Endothelial cell of umbilical vein (primary cell): ENCODE measurements at regions not wholly inside any gene's neighbourhood (a gene's known extent, or its start where the extent isn't known, plus 50 kb on each side); places are given as distances from the start of the nearest gene placed in this dataset.
A peak's percentile ranks its signal among the peaks of the same experiment; 100 is the strongest.

Source experiments
- BruUV-seq: library from RNA; stranded (reverse); fragments of 400-500 nt; replicated peaks from 2 replicates; lab custom pipeline; 2021; lab: Mats Ljungman, UMichigan
- CTCF ChIA-PET: fragments of 300-600, 350-600 bp; sonication (Branson Sonifier 250); formaldehyde crosslinking; loops from one replicate; lab custom pipeline; 2021; ENCODE audit warnings: antibody characterized with exemption, inconsistent platforms; lab: Charles Lee
- POLR2A ChIA-PET: fragments of 300-600, 350-600 bp; sonication (Branson Sonifier 250); formaldehyde crosslinking; loops from one replicate; lab custom pipeline; 2021; ENCODE audit warnings: antibody characterized with exemption, inconsistent platforms; lab: Charles Lee
- DNase-seq: peaks from one replicate; pipeline ENCODE4 v3.0.0-alpha.2; 2011; ENCODE audit warnings: low read depth, low spot score
- FAIRE-seq: peaks from 2 replicates; lab custom pipeline; 2011; peaks lifted over from hg19 to GRCh38; lab: Jason Lieb, UNC
- H2AFZ ChIP-seq: 2 replicates; pipeline ENCODE4 v1.6.0; 2012; ENCODE audit warnings: low read depth, low read length, control low read depth, inconsistent platforms
- H3K27ac ChIP-seq: 2 replicates; pipeline ENCODE4 v1.5.1; 2011; ENCODE audit warnings: low read depth, mild to moderate bottlenecking, control low read depth, low read length, moderate library complexity; ENCODE audit not compliant: insufficient read depth
- H3K27me3 ChIP-seq, 2 experiments: 2 replicates each; pipeline versions ENCODE4 v1.6.0 to v1.6.1; 2011; ENCODE audit warnings: low read length in 2 of 2, mixed read lengths in 1 of 2; ENCODE audit not compliant: control insufficient read depth in 2 of 2, insufficient read depth in 2 of 2
- H3K36me3 ChIP-seq, 2 experiments: 2 replicates in 1 of 2; 3 replicates in 1 of 2; pipeline ENCODE4 v1.5.1; 2011; ENCODE audit warnings: low read length in 2 of 2, mild to moderate bottlenecking in 1 of 2, moderate library complexity in 1 of 2; ENCODE audit not compliant: control insufficient read depth in 2 of 2, insufficient read depth in 2 of 2; ENCODE audit errors: extremely low read depth in 1 of 2
- H3K4me1 ChIP-seq: 3 replicates; pipeline ENCODE4 v1.5.1; 2011; ENCODE audit warnings: mild to moderate bottlenecking, low read length; ENCODE audit not compliant: control insufficient read depth, insufficient read depth; ENCODE audit errors: extremely low read depth
- H3K4me2 ChIP-seq: 2 replicates; pipeline ENCODE4 v1.6.1; 2011; ENCODE audit warnings: low read length, control low read depth, mixed read lengths; ENCODE audit not compliant: insufficient read depth
- H3K4me3 ChIP-seq, 3 experiments: fragments of 200-600 bp in 1 of 3; sonication (generic), shearing (Covaris generic) in 1 of 3; replicated peaks in 1 of 3; 2 replicates each; pipeline ENCODE4 v1.5.1; 2011 to 2016; ENCODE audit warnings: control low read depth in 3 of 3, low read length in 3 of 3, mild to moderate bottlenecking in 2 of 3, inconsistent platforms in 1 of 3, low read depth in 1 of 3, moderate library complexity in 1 of 3; ENCODE audit not compliant: insufficient read depth in 1 of 3
- H3K79me2 ChIP-seq: 2 replicates; pipeline ENCODE4 v1.6.0; 2012; ENCODE audit warnings: low read length, inconsistent platforms; ENCODE audit not compliant: control insufficient read depth, insufficient read depth
- H3K9ac ChIP-seq: replicated peaks from 2 replicates; pipeline ENCODE3; 2011; ENCODE audit warnings: low read length, control low read depth; ENCODE audit not compliant: insufficient read depth; ENCODE audit errors: extremely low read depth
- H3K9me1 ChIP-seq: replicated peaks from 3 replicates; pipeline ENCODE4 v1.6.0; 2011; ENCODE audit warnings: mild to moderate bottlenecking, low read length; ENCODE audit not compliant: control insufficient read depth, insufficient read depth; ENCODE audit errors: extremely low read depth
- H3K9me3 ChIP-seq: replicated peaks from 2 replicates; pipeline ENCODE4 v1.5.1; 2012; ENCODE audit warnings: low read length, inconsistent platforms; ENCODE audit not compliant: control insufficient read depth, insufficient read depth
- H4K20me1 ChIP-seq: replicated peaks from 2 replicates; pipeline ENCODE3; 2011; ENCODE audit warnings: mild to moderate bottlenecking, low read length; ENCODE audit not compliant: control insufficient read depth, insufficient read depth; ENCODE audit errors: extremely low read depth
- GATA2 ChIP-seq: IDR thresholded peaks from 2 replicates; pipeline ENCODE4 v1.7.0; 2011; ENCODE audit warnings: low read depth, mild to moderate bottlenecking, moderate library complexity, mixed read lengths, low read length; ENCODE audit not compliant: insufficient read length, insufficient read depth
- MYC ChIP-seq: IDR thresholded peaks from one replicate; pipeline ENCODE4 v1.6.1; 2011; ENCODE audit warnings: mild to moderate bottlenecking, low read depth, low read length
- POLR2AphosphoS5 ChIP-seq: IDR thresholded peaks from 2 replicates; pipeline ENCODE4 v1.6.1; 2012; ENCODE audit warnings: low read depth, mild to moderate bottlenecking, control low read depth, low read length, moderate library complexity; ENCODE audit not compliant: insufficient read depth
- dilution Hi-C: fragments of 300-500 bp; cut with MboI; formaldehyde crosslinking; loops from one replicate; pipeline ENCODE4 v1.15.0; 2019; ENCODE audit warnings: low sequenced_read_pairs; ENCODE audit not compliant: extremely low pct_ligation_motif_present
- intact Hi-C: fragments of 100-400 bp; cut with micrococcal nuclease; formaldehyde crosslinking; loops from one replicate; pipeline ENCODE4 v1.10.0; 2022
- TF ChIP-seq, protein P1 (sequence below), 2 donors: IDR thresholded peaks; 1 replicate in 1 of 2; 2 replicates in 1 of 2; pipeline ENCODE4 v1.5.1; 2011; ENCODE audit warnings: low read length in 2 of 2, mild to moderate bottlenecking in 2 of 2, moderate library complexity in 2 of 2, control low read depth in 1 of 2, inconsistent platforms in 1 of 2, low read depth in 1 of 2; ENCODE audit not compliant: insufficient read depth in 1 of 2; ENCODE audit errors: extremely low read depth in 1 of 2
- TF ChIP-seq, protein P2 (sequence below): IDR thresholded peaks from 2 replicates; pipeline ENCODE4 v1.6.1; 2011; ENCODE audit not compliant: insufficient read depth, insufficient read length

DNA sequence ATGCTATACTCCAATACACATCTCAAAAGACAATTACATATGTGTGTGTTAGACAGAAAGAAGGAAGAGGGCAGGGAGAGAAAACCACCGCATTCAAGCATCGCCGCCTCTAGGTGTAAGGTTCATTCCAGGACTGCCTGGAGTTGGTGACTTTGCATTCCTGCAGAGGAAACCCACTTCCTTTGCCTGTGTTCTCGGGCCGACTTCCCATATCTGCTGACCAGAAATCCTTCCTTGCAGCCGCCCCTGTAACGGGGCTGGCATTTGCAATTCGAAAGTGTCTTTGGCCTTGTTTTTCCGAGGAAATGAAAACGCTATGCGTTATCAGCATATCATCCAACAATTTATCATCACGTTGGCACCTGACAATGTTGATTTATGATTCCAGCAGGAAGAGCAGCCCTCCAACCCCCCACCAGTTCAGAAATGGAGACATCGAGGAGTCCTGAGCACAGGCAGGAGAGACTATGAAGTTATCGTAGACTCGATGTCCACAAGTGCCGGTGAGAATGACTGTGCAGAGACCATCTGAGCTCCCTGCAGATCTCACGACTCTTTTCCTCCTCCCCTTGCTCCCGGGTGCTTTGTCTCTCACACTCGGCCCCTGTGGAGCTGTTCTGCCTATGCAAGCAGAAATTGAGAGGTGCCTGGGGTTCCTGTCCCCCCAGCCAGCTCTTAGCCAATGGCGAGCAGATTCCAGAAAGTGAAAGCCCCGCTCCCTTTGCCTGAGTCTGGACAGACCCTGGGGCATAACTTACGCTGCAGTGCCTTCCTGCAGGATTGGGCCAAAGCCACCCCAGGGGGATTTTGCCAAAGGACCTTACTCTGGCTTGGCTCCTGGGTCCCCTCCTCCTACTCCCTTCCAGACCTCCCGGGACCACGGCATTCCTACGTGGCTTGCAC lies 68.9 kb upstream of the FOXK1 start:
- Histone ChIP-seq H3K27ac (no peak overlapping the region), H2AFZ (peak overlapping the region; percentile 56), H3K9me1 (no peaks in the 10 kb centered on the region), H3K27me3 (no peaks in the 10 kb centered on the region), H3K4me2 (peak overlapping the region; percentile 78), H3K36me3 (no peaks in the 10 kb centered on the region), H3K79me2 (no peaks in the 10 kb centered on the region), H3K9me3 (no peaks in the 10 kb centered on the region), H3K9ac (peak overlapping the region; percentile 10), H3K4me1 (peaks cover 12% of the 10 kb centered on the region), H3K4me3 (peak overlapping the region in 2 of 3 experiments; percentile 20 to 33), H4K20me1 (no peaks in the 10 kb centered on the region)
- intact Hi-C loops (loop anchor here (1.0 to 10.0 kb wide), 3 partner anchors 71 to 472 kb away; no protein-coding TSS in a partner anchor), dilution Hi-C loops (no loop called here)
- peak; percentile 94 for FAIRE-seq
- POLR2A ChIA-PET, result no interaction called here
- CTCF ChIA-PET, result interaction anchor here (1.1 to 5.2 kb wide), 4 partner anchors 13 to 157 kb away, joined by 3 to 45 read pairs (median 8); no protein-coding TSS in a partner anchor
- TF ChIP-seq MYC (no peak), GATA2 (peak; percentile 79), POLR2AphosphoS5 (peak; percentile 25)
- TF ChIP-seq, protein P1, sequence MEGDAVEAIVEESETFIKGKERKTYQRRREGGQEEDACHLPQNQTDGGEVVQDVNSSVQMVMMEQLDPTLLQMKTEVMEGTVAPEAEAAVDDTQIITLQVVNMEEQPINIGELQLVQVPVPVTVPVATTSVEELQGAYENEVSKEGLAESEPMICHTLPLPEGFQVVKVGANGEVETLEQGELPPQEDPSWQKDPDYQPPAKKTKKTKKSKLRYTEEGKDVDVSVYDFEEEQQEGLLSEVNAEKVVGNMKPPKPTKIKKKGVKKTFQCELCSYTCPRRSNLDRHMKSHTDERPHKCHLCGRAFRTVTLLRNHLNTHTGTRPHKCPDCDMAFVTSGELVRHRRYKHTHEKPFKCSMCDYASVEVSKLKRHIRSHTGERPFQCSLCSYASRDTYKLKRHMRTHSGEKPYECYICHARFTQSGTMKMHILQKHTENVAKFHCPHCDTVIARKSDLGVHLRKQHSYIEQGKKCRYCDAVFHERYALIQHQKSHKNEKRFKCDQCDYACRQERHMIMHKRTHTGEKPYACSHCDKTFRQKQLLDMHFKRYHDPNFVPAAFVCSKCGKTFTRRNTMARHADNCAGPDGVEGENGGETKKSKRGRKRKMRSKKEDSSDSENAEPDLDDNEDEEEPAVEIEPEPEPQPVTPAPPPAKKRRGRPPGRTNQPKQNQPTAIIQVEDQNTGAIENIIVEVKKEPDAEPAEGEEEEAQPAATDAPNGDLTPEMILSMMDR (IDR thresholded peaks at IDR 0.05; ENCODE audit: extremely low read depth in 1 of 2, insufficient read depth in 1 of 2, low read depth in 1 of 2, low read length in 2 of 2), result no peak
- TF ChIP-seq, protein P2, sequence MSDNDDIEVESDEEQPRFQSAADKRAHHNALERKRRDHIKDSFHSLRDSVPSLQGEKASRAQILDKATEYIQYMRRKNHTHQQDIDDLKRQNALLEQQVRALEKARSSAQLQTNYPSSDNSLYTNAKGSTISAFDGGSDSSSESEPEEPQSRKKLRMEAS, result peak; percentile 14
- BruUV-seq, result no TSS peak
- peak; percentile 60 for DNase-seq
